ENCODE measurements at regions not wholly inside any gene's neighbourhood (a gene's known extent, or its start where the extent isn't known, plus 50 kb on each side); places are given as distances from the start of the nearest gene placed in this dataset.

- DNase-seq (ENCODE audit: low read depth, low spot score): no peak
Observed at GRCh38 chr20:10935658-10936402, 262.0 kb upstream of the JAG1 start.

GRCh38 chr20:10936786-10937185 lies 263.0 kb upstream of the JAG1 start:
- DNase-seq (ENCODE audit: low read depth, low spot score): no peak
- H3K4me3 ChIP-seq (ENCODE audit: low read length): no peak overlapping the region

More at GRCh38 chr20:10935658-10936402, 262.0 kb upstream of the JAG1 start:
- H3K4me3 ChIP-seq (ENCODE audit: low read length): no peak overlapping the region

- no peak overlapping the region for H3K4me3 ChIP-seq (ENCODE audit: low read length)
- DNase-seq (ENCODE audit: low read depth, low spot score): no peak
Observed at GRCh38 chr20:10939331-10939941, 265.6 kb upstream of the JAG1 start.

DNA sequence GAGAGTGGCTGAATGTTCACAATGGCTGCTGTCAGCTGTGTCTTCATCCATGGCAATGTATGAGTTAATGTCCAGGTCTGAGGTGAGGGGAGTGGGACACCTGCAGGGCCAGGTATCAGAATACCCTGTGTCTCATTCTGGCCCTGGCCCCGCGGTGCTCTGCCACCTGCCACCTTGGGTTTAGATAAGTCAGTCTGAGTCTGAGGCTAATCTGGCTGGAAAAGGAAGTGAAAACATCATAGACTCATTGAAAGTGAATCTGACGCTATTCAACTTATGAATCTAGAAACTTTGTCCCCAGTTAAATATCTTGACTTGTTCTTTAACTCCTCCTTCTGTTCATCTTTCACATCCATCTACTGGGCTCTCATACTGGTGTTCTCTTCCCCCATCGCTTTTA lies 267.1 kb upstream of the JAG1 start:
- no peak for DNase-seq (ENCODE audit: low read depth, low spot score)
- no peak overlapping the region for H3K4me3 ChIP-seq (ENCODE audit: low read length)

GRCh38 chr20:10943686-10944265 lies 270.0 kb upstream of the JAG1 start:
- no peak overlapping the region for H3K4me3 ChIP-seq (ENCODE audit: low read length)
- DNase-seq (ENCODE audit: low read depth, low spot score): no peak

DNA sequence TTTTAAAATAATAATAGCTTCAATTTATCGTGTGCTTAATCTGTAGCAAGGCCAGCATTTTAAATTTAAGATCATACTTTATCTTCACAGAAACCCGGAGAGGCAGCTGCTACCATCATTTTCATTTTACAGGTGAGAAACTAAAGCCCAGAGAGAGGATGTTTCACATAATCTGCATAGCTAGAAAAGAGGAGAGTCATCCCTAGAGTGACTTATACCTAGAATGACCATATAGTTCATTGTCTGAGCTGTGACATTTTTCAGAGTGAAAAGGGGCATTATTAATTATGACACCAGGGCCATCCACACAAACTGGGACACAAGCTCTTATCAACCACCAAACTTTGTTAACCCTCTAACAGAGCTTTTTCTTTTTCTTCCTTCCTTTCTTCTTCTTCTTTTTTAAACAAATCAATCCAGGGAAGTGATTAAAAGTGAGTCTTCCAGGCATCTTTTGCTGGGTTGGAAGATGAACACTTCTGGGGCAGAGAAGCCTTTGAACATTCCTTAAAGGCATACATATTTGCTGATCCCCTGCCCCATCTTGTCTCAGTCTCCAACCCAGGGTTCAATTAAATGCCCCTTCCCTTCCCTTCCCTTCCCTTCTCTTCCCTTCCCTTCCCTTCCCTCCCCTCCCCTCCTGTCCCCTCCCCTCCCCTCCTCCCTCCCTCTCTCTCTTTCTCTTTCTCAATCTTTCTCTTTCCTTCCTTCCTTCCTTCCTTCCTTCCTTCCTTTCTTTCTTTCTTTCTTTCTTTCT lies 272.5 kb upstream of the JAG1 start:
- H3K4me3 ChIP-seq (ENCODE audit: low read length): no peak overlapping the region
- no peak for DNase-seq (ENCODE audit: low read depth, low spot score)

- no peak overlapping the region for H3K4me3 ChIP-seq (ENCODE audit: low read length)
- DNase-seq (ENCODE audit: low read depth, low spot score): no peak
Observed at GRCh38 chr20:10947726-10948125, 273.9 kb upstream of the JAG1 start.

- no peak for DNase-seq (ENCODE audit: low read depth, low spot score)
- no peak overlapping the region for H3K4me3 ChIP-seq (ENCODE audit: low read length)
Observed at GRCh38 chr20:10949930-10950783, 276.4 kb upstream of the JAG1 start.

DNA sequence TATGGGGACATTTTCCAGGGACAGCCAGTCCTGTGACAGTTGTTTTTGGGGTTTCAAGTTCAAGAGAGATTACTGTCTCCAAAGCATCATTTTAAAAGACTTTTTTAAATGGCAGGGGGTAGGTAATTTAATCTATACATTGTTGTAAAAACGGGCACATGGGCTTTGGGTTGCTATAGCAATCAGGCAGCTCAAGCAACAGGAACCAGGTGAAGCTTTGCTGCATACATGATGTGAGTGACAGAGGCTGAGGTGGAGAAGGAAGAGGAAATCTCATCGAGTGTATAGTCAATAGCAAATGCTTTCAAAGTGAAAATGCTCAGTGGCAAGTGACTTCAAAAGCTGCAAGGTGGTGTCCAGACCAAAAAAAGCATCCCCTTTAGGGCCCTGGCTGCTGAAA lies 277.4 kb upstream of the JAG1 start:
- H3K4me3 ChIP-seq (ENCODE audit: low read length): no peak overlapping the region
- DNase-seq (ENCODE audit: low read depth, low spot score): no peak

- no peak overlapping the region for H3K4me3 ChIP-seq (ENCODE audit: low read length)
- no peak for DNase-seq (ENCODE audit: low read depth, low spot score)
Observed at GRCh38 chr20:10951904-10952303, 278.1 kb upstream of the JAG1 start.

DNA sequence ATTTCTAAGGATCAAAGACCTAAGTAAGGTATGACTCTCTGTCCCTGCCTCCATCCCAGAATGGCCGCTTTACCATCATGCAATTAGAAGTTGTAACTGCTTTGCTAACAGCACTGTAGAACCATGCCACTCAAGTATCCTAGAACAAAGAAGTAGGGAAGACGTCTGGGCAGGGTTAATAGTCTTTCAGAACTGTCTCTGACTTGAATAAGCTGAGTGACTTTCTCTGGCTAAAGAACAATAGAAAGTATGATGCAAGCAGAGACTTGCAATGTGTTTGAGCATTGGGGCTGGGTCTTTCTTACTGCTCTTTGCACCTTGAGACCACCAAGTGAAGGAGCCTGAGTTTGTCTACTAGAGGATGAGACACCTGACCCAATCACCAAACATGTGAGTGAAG lies 279.6 kb upstream of the JAG1 start:
- DNase-seq (ENCODE audit: low read depth, low spot score): no peak
- no peak overlapping the region for H3K4me3 ChIP-seq (ENCODE audit: low read length)

- no peak for DNase-seq (ENCODE audit: low read depth, low spot score)
- H3K4me3 ChIP-seq (ENCODE audit: low read length): no peak overlapping the region
Observed at GRCh38 chr20:10954137-10954840, 280.5 kb upstream of the JAG1 start.

DNA sequence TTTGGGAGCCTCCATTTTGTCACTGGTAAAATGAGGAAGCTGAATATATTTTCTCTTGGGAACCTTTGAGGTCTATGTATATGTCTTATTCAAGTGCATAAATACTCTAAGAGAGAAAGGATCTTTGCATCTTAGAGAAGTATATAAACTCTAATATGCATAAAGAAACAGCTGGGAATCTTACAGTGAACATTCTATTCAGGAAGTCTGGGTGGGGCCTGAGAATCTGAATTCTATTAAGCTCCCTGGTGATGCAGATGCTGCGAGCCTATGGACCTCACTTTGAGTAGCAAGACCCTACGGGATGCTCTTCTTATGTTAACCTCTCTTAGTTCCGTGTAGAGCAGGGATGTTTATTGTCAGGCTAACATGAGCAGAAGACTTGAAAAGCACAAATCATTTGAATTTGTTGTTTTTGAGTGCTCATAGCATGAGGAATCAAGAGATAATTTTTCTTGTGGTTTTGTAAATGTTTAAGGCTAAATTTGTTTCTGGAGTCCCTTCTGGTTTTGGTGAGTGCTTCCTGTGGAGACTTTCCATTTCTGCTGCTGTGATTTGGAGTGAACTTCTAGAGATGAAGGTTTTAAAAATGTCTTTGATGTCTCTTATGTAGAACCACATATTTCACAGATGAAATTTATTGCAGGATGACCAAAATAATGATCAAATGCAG lies 281.2 kb upstream of the JAG1 start:
- no peak overlapping the region for H3K4me3 ChIP-seq (ENCODE audit: low read length)
- DNase-seq (ENCODE audit: low read depth, low spot score): no peak

DNA sequence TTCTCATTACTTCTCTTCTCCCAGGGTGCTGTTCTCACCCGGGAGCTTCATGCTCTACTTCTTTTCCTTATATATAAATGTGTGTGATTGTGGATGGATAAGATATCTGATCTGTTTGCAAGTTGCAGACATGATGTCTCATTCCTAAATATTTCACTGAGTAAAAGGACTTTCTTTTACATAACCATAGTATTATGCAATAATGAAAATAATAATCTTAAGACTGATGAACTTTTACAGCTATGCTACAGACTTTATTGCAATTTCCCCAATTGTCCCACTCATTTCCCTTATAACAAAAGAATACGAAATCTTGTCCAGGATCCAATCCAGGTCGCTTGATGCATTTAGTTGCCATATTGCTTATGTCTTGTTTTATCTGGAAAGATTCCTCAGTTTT lies 284.5 kb upstream of the JAG1 start:
- H3K4me3 ChIP-seq (ENCODE audit: low read length): no peak overlapping the region
- DNase-seq (ENCODE audit: low read depth, low spot score): no peak

DNA sequence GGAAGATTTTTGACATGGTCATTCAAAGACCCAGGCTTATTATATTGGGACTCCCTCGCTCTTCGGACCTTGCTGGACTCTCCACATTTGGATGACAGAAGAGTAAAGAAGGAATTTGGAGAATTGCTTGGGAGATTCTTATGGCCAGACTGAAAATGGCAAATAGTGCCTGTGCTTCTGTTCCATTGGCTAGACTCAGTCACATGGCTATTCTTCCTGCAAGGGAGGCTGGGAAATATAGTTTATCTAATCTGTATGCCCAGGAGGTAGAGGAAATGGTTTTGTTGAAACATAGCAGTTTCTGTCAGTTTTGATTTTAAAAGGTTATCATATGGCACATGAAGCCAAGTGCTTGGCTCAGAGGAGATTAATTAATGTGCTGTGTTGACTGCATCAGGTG lies 286.6 kb upstream of the JAG1 start:
- no peak for DNase-seq (ENCODE audit: low read depth, low spot score)
- no peak overlapping the region for H3K4me3 ChIP-seq (ENCODE audit: low read length)

DNA sequence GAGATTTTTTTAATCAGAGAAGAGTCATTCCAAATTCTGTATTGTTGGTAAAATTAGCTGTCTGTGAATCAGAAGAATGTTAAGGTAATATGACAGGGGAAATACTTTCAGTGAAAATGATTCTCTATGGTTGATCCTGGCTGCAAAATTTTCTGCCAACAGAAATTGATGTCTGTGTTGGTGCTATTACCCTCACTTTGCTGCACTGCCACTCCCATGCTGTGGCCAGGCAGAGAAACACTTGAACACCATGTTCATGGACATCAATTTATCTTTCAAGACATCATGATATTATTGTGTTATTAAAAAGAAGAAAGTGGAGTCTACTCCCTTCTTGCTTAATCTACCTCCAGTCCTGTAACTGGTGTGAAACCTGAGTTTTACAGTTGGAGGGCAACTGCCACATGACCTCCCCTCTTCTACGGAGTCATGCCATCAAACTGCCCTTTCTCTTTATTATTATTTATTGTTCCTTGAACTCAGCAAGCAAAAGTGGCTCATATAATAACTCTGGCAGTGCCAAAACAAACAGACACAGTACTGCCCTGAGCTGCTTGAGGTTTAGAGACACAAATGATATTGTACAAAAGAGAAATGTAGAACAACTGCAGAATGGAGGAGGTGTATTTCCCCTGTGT lies 288.0 kb upstream of the JAG1 start:
- DNase-seq (ENCODE audit: low read depth, low spot score): no peak
- no peak overlapping the region for H3K4me3 ChIP-seq (ENCODE audit: low read length)

DNA sequence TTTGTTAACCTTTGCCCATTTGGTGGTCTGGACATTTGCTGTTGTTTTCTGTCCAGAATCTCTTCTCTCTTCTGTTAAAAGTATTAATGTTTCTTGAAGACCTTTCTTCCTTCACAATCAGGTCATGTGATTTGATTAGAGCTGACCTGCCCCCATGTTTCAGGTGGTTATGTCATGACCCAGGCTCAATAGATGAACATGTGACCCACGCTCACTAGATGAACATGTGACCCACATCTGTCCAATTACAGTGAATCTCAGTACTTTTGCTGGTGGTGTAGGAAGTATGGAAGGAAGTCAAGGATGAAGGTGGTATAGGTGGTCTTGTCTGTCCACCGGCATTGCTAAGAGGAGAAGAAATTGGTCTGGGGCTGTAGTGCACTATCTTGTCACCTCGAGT lies 289.1 kb upstream of the JAG1 start:
- no peak overlapping the region for H3K4me3 ChIP-seq (ENCODE audit: low read length)
- no peak for DNase-seq (ENCODE audit: low read depth, low spot score)
